ENCODE measurements at regions not wholly inside any gene's neighbourhood (a gene's known extent, or its start where the extent isn't known, plus 50 kb on each side); places are given as distances from the start of the nearest gene placed in this dataset.

DNA sequence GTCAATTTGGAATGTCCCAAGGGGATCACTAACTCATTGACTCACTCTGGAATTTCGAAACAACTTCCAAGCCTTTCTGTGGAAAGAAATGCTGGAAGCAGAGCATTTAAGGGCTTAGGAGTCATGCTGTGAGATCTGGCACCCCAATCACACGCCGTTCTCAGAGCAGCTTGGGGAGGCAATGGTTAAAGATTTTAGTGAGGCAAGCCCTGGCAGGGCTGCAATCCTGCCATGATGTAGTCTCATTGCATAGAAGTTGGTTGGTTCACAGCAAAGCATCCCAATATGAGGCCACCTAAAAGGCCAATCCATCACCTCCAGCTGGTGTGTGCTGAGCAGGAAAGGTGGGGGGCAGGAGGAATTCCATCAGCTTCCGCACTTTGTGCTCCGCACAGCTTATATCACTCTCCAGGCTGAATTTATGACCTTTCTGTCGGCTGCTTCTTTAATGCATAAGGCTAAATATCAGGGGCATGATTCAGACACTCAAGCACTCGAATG lies 1043.9 kb upstream of the POU3F3 start:
- TF ChIP-seq, protein P1, sequence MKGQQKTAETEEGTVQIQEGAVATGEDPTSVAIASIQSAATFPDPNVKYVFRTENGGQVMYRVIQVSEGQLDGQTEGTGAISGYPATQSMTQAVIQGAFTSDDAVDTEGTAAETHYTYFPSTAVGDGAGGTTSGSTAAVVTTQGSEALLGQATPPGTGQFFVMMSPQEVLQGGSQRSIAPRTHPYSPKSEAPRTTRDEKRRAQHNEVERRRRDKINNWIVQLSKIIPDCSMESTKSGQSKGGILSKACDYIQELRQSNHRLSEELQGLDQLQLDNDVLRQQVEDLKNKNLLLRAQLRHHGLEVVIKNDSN (IDR thresholded peaks at IDR 0.05; ENCODE audit: borderline replicate concordance, low read depth) = no peak
- TF ChIP-seq, protein P2, sequence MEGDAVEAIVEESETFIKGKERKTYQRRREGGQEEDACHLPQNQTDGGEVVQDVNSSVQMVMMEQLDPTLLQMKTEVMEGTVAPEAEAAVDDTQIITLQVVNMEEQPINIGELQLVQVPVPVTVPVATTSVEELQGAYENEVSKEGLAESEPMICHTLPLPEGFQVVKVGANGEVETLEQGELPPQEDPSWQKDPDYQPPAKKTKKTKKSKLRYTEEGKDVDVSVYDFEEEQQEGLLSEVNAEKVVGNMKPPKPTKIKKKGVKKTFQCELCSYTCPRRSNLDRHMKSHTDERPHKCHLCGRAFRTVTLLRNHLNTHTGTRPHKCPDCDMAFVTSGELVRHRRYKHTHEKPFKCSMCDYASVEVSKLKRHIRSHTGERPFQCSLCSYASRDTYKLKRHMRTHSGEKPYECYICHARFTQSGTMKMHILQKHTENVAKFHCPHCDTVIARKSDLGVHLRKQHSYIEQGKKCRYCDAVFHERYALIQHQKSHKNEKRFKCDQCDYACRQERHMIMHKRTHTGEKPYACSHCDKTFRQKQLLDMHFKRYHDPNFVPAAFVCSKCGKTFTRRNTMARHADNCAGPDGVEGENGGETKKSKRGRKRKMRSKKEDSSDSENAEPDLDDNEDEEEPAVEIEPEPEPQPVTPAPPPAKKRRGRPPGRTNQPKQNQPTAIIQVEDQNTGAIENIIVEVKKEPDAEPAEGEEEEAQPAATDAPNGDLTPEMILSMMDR (IDR thresholded peaks at IDR 0.05) = no peak
- TF ChIP-seq NFIC (IDR thresholded peaks at IDR 0.05; ENCODE audit: borderline replicate concordance) (no peak), CHD2 (IDR thresholded peaks at IDR 0.05; ENCODE audit: low read length, partially characterized antibody) (no peak), SIN3A (IDR thresholded peaks at IDR 0.05; ENCODE audit: borderline replicate concordance, low read depth, low read length) (no peak), POLR2AphosphoS5 (IDR thresholded peaks at IDR 0.05; ENCODE audit: low read depth, low read length) (no peak), TAF1 (IDR thresholded peaks at IDR 0.05; ENCODE audit: borderline replicate concordance, low read depth, low read length) (no peak), JUND (IDR thresholded peaks at IDR 0.05) (no peak)
- TF ChIP-seq, protein P3, sequence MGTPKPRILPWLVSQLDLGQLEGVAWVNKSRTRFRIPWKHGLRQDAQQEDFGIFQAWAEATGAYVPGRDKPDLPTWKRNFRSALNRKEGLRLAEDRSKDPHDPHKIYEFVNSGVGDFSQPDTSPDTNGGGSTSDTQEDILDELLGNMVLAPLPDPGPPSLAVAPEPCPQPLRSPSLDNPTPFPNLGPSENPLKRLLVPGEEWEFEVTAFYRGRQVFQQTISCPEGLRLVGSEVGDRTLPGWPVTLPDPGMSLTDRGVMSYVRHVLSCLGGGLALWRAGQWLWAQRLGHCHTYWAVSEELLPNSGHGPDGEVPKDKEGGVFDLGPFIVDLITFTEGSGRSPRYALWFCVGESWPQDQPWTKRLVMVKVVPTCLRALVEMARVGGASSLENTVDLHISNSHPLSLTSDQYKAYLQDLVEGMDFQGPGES (IDR thresholded peaks at IDR 0.05; ENCODE audit: low read depth, low read length) = no peak
- TF ChIP-seq, protein P4, sequence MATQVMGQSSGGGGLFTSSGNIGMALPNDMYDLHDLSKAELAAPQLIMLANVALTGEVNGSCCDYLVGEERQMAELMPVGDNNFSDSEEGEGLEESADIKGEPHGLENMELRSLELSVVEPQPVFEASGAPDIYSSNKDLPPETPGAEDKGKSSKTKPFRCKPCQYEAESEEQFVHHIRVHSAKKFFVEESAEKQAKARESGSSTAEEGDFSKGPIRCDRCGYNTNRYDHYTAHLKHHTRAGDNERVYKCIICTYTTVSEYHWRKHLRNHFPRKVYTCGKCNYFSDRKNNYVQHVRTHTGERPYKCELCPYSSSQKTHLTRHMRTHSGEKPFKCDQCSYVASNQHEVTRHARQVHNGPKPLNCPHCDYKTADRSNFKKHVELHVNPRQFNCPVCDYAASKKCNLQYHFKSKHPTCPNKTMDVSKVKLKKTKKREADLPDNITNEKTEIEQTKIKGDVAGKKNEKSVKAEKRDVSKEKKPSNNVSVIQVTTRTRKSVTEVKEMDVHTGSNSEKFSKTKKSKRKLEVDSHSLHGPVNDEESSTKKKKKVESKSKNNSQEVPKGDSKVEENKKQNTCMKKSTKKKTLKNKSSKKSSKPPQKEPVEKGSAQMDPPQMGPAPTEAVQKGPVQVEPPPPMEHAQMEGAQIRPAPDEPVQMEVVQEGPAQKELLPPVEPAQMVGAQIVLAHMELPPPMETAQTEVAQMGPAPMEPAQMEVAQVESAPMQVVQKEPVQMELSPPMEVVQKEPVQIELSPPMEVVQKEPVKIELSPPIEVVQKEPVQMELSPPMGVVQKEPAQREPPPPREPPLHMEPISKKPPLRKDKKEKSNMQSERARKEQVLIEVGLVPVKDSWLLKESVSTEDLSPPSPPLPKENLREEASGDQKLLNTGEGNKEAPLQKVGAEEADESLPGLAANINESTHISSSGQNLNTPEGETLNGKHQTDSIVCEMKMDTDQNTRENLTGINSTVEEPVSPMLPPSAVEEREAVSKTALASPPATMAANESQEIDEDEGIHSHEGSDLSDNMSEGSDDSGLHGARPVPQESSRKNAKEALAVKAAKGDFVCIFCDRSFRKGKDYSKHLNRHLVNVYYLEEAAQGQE (IDR thresholded peaks at IDR 0.05; ENCODE audit: low read depth, low read length) = no peak
